Astrocyte of the cerebellum (primary cell): ENCODE measurements at regions not wholly inside any gene's neighbourhood (a gene's known extent, or its start where the extent isn't known, plus 50 kb on each side); places are given as distances from the start of the nearest gene placed in this dataset.

Source experiments
- DNase-seq: peaks from one replicate; pipeline ENCODE4 v3.0.0-alpha.2; 2011; ENCODE audit warnings: low read depth
- H3K4me3 ChIP-seq: 2 replicates; pipeline ENCODE4 v1.5.1; 2011; ENCODE audit warnings: mild to moderate bottlenecking, low read depth, low read length, moderate library complexity
- in situ Hi-C: cut with HindIII; loops from 2 replicates; pipeline ENCODE4 v1.10.0; 2017; ENCODE audit warnings: low sequenced_read_pairs
- TF ChIP-seq, protein P1 (sequence below): IDR thresholded peaks from 2 replicates; pipeline ENCODE4 v1.5.1; 2012; ENCODE audit warnings: low read length, low read depth, moderate library complexity, mild to moderate bottlenecking; ENCODE audit errors: missing control alignments

DNA sequence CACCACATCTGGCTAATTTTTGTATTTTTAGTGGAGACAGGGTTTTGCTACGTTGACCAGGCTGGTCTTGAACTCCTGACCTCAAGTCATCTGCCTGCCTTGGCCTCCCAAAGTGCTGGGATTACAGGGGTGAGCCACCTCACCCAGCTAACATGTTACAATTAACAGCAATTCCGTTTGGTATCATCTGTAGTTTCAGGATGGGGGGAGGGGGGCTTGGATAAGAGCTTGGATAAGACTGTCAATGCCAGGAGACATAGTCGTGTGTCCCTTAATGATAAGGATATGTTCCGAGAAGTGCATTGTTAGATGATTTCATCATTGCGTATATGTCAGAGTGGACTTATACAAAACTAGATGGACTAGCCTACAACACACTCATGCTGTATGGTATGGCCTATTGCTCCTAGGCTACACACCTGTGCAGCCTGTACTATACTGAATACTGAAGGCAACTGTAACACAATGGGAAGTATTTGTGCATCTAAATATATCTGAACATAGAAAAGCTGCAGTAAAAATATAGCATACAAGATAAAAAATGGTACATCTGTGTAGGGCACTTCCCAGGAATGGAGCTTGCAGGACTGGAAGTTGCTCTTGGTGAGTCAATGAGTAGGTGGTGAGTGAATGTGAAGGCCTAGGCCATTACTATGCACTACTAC is 103.9 kb upstream of the TNS3 start:
- in situ Hi-C loops, result no loop called here
- TF ChIP-seq, protein P1, sequence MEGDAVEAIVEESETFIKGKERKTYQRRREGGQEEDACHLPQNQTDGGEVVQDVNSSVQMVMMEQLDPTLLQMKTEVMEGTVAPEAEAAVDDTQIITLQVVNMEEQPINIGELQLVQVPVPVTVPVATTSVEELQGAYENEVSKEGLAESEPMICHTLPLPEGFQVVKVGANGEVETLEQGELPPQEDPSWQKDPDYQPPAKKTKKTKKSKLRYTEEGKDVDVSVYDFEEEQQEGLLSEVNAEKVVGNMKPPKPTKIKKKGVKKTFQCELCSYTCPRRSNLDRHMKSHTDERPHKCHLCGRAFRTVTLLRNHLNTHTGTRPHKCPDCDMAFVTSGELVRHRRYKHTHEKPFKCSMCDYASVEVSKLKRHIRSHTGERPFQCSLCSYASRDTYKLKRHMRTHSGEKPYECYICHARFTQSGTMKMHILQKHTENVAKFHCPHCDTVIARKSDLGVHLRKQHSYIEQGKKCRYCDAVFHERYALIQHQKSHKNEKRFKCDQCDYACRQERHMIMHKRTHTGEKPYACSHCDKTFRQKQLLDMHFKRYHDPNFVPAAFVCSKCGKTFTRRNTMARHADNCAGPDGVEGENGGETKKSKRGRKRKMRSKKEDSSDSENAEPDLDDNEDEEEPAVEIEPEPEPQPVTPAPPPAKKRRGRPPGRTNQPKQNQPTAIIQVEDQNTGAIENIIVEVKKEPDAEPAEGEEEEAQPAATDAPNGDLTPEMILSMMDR, result no peak
- no peak for DNase-seq
- no peak overlapping the region for H3K4me3 ChIP-seq

DNA sequence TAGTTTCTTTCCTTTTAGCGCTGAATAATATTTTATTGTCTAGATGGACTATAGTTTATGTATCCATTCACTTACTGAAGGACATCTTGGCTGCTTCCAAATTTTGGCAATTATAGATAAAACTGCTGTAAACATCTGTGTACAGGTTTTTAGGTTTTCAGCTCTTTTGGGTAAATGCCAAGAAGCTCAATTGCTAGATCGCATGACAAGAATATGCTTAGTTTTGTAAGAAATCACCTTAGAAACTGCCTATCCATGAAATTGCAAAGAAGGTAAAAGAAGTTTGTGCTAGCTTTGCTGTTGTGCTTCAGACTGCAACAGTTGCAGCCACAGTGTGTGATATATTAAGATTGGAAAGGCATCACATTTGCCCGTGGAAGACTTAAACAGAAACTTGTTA is 103.2 kb upstream of the TNS3 start:
- in situ Hi-C loops, result no loop called here
- no peak for DNase-seq
- TF ChIP-seq, protein P1, result no peak
- no peak overlapping the region for H3K4me3 ChIP-seq

DNA sequence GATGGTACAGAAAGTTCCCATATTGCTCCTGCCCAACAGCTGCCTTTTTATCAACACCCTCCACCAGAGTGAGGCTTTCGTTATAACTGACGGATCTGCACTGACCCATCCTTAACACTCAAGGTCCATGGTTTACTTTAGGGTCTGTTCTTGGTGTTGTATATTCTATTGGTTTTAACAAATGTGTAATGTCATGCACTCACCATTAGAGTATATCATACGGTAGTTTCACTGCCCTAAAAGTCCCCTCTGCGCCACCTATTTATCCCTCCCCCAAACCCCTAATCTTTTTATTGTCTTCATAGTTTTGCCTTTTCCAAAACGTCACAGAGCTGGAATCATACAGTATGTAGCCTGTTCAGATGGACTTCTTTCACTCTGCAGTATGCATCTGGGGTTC is 102.8 kb upstream of the TNS3 start:
- TF ChIP-seq, protein P1, result no peak
- in situ Hi-C loops, result loop anchor here (5.0 kb wide), 1 partner anchor 33 kb away; no protein-coding TSS in a partner anchor
- DNase-seq, result no peak
- H3K4me3 ChIP-seq, result no peak overlapping the region

DNA sequence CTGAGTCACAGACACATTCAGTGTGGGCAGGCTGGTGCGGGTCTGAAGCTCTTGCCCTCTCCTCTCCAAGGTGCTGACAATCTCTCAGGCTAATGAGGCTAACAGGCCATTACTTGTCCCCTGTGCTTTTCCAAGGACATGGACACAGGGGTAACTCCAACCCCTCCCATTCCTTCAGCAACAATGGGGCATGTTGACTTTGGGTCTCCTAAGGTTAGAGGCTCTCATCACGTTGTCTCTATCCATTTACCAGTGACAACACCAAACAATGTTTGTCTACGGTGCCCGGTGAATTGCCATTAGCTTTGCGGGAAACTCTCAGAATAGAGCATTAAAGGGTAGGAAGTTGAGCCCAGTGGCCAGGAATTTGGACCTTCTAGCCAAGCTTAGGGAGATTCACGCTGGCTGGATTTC is 101.6 kb upstream of the TNS3 start:
- in situ Hi-C loops, result loop anchor here (5.0 kb wide), 1 partner anchor 34 kb away; no protein-coding TSS in a partner anchor
- DNase-seq, result no peak
- H3K4me3 ChIP-seq, result no peak overlapping the region
- TF ChIP-seq, protein P1, result no peak

DNA sequence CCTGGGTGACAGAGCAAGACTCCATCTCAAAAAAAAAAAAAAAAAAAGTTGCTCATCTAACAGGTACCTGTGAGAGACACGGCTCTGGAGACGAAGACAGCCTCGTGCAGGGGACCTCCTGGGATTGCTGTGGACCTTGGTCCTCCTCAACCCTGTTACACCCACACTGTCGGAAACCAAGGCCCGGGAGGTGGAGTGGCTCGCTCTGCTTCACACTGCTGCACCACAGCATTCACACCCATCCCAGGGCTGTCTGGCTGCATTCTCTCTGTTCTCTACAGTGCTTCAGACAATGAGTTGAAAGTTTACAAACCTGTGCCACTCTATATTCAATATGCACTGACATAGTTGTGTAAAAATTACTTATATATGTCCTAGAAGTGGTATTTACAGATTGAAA is 101.0 kb upstream of the TNS3 start:
- TF ChIP-seq, protein P1, result no peak
- in situ Hi-C loops, result loop anchor here (5.0 kb wide), 1 partner anchor 34 kb away; no protein-coding TSS in a partner anchor
- no peak for DNase-seq
- H3K4me3 ChIP-seq, result no peak overlapping the region

DNA sequence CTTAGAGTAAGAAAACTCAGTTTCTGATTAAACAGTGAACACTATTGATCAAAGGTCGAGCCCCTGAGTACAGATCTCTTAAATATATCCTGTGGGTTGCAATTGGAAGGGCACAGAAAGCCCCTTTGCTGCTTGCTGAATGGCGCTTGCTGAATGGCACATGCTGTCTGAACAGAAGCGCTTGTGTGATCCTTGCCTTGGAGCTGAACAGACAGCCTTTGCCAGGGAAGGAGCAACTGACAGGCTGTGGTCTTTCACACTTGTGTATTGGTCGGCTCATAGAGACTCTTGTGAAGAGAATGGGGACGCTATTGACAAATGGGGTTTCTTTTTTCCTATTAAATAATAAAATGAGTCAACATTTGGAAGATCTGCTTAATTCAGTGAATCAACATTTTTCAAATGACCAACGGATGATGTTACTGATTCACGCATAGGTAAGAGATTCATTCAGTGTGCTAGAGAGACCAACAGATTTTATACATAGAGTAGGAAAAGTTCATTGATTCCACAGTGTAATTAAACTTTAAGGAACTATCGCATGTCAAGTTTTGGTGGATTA is 99.4 kb upstream of the TNS3 start:
- no peak overlapping the region for H3K4me3 ChIP-seq
- TF ChIP-seq, protein P1, result no peak
- no peak for DNase-seq
- in situ Hi-C loops, result loop anchor here (5.0 kb wide), 1 partner anchor 36 kb away; no protein-coding TSS in a partner anchor
